ENCODE measurements at regions not wholly inside any gene's neighbourhood (a gene's known extent, or its start where the extent isn't known, plus 50 kb on each side); places are given as distances from the start of the nearest gene placed in this dataset.

GRCh38 chrX:18065956-18066355 lies 154.7 kb downstream of the BEND2 start:
- H3K4me3 ChIP-seq (ENCODE audit: low read depth, low read length), result no peak overlapping the region
- no peak for TF ChIP-seq CTCF (IDR thresholded peaks at IDR 0.05; ENCODE audit: insufficient read depth, low read length)
- DNase-seq (ENCODE audit: low read depth), result no peak

GRCh38 chrX:18051690-18052089 lies 169.0 kb downstream of the BEND2 start:
- TF ChIP-seq CTCF (IDR thresholded peaks at IDR 0.05; ENCODE audit: insufficient read depth, low read length), result no peak
- no peak for DNase-seq (ENCODE audit: low read depth)
- H3K4me3 ChIP-seq (ENCODE audit: low read depth, low read length), result no peak overlapping the region

- no peak for DNase-seq (ENCODE audit: low read depth)
- no peak for TF ChIP-seq CTCF (IDR thresholded peaks at IDR 0.05; ENCODE audit: insufficient read depth, low read length)
- H3K4me3 ChIP-seq (ENCODE audit: low read depth, low read length), result no peak overlapping the region
These were observed 173.2 kb downstream of the BEND2 start for GRCh38 chrX:18047491-18047890.

GRCh38 chrX:18045436-18045835 lies 175.2 kb downstream of the BEND2 start:
- TF ChIP-seq CTCF (IDR thresholded peaks at IDR 0.05; ENCODE audit: insufficient read depth, low read length), result no peak
- H3K4me3 ChIP-seq (ENCODE audit: low read depth, low read length), result no peak overlapping the region
- DNase-seq (ENCODE audit: low read depth), result no peak

- no peak for TF ChIP-seq CTCF (IDR thresholded peaks at IDR 0.05; ENCODE audit: insufficient read depth, low read length)
- H3K4me3 ChIP-seq (ENCODE audit: low read depth, low read length), result no peak overlapping the region
- no peak for DNase-seq (ENCODE audit: low read depth)
These were observed 177.9 kb downstream of the BEND2 start for GRCh38 chrX:18042776-18043175.

GRCh38 chrX:18041656-18042055 lies 179.0 kb downstream of the BEND2 start:
- TF ChIP-seq CTCF (IDR thresholded peaks at IDR 0.05; ENCODE audit: insufficient read depth, low read length), result no peak

GRCh38 chrX:18039023-18039422 lies 177.9 kb upstream of the RAI2 start:
- no peak overlapping the region for H3K4me3 ChIP-seq (ENCODE audit: low read depth, low read length)
- TF ChIP-seq CTCF (IDR thresholded peaks at IDR 0.05; ENCODE audit: insufficient read depth, low read length), result no peak
- DNase-seq (ENCODE audit: low read depth), result no peak

More at GRCh38 chrX:18041656-18042055, 179.0 kb downstream of the BEND2 start:
- DNase-seq (ENCODE audit: low read depth), result no peak
- H3K4me3 ChIP-seq (ENCODE audit: low read depth, low read length), result no peak overlapping the region
